ENCODE measurements at regions not wholly inside any gene's neighbourhood (a gene's known extent, or its start where the extent isn't known, plus 50 kb on each side); places are given as distances from the start of the nearest gene placed in this dataset.

GRCh38 chr14:56894591-56894991 is 84.3 kb upstream of the OTX2 start:
- ChIA-PET POLR2A (no interaction called here), CTCF (no interaction called here)
- BruUV-seq (replicated peaks): no TSS peak
- dilution Hi-C loops (cut with MboI; ENCODE audit: extremely low pct_ligation_motif_present, low sequenced_read_pairs) (no loop called here), intact Hi-C loops (cut with micrococcal nuclease) (no loop called here)
- H3K9me3 ChIP-seq (replicated peaks; ENCODE audit: control insufficient read depth, insufficient read depth, low read length): no peaks in the 10 kb centered on the region
- H3K4me3 ChIP-seq (replicated peaks in 1 of 3; ENCODE audit: insufficient read depth in 1 of 3, low read depth in 1 of 3, low read length in 3 of 3): no peak overlapping the region
- H3K9ac ChIP-seq (replicated peaks; ENCODE audit: extremely low read depth, insufficient read depth, low read length): no peak overlapping the region
- H3K36me3 ChIP-seq (ENCODE audit: control insufficient read depth in 2 of 2, extremely low read depth in 1 of 2, insufficient read depth in 2 of 2, low read length in 2 of 2): no peaks in the 10 kb centered on the region
- H3K4me2 ChIP-seq (ENCODE audit: insufficient read depth, low read length): no peak overlapping the region
- no peak for DNase-seq (ENCODE audit: low read depth, low spot score)
- no peaks in the 10 kb centered on the region for H4K20me1 ChIP-seq (replicated peaks; ENCODE audit: control insufficient read depth, extremely low read depth, insufficient read depth, low read length)
- no peak overlapping the region for H2AFZ ChIP-seq (ENCODE audit: low read depth, low read length)
- no peak for FAIRE-seq
- H3K27ac ChIP-seq (ENCODE audit: insufficient read depth, low read depth, low read length): no peak overlapping the region
- no peaks in the 10 kb centered on the region for H3K4me1 ChIP-seq (ENCODE audit: control insufficient read depth, extremely low read depth, insufficient read depth, low read length)
- H3K9me1 ChIP-seq (replicated peaks; ENCODE audit: control insufficient read depth, extremely low read depth, insufficient read depth, low read length): no peaks in the 10 kb centered on the region
- H3K27me3 ChIP-seq (ENCODE audit: control insufficient read depth in 2 of 2, insufficient read depth in 2 of 2, low read length in 2 of 2): no peaks in the 10 kb centered on the region
- no peak for TF ChIP-seq GATA2 (IDR thresholded peaks at IDR 0.05; ENCODE audit: insufficient read depth, insufficient read length, low read depth, low read length)
- no peaks in the 10 kb centered on the region for H3K79me2 ChIP-seq (ENCODE audit: control insufficient read depth, insufficient read depth, low read length)

- Histone ChIP-seq H4K20me1 (replicated peaks; ENCODE audit: control insufficient read depth, extremely low read depth, insufficient read depth, low read length) (no peaks in the 10 kb centered on the region), H3K27me3 (ENCODE audit: control insufficient read depth in 2 of 2, insufficient read depth in 2 of 2, low read length in 2 of 2) (no peaks in the 10 kb centered on the region), H2AFZ (ENCODE audit: low read depth, low read length) (no peak overlapping the region), H3K9me1 (replicated peaks; ENCODE audit: control insufficient read depth, extremely low read depth, insufficient read depth, low read length) (no peaks in the 10 kb centered on the region), H3K4me2 (ENCODE audit: insufficient read depth, low read length) (no peak overlapping the region), H3K4me3 (replicated peaks in 1 of 3; ENCODE audit: insufficient read depth in 1 of 3, low read depth in 1 of 3, low read length in 3 of 3) (no peak overlapping the region), H3K9me3 (replicated peaks; ENCODE audit: control insufficient read depth, insufficient read depth, low read length) (no peaks in the 10 kb centered on the region), H3K79me2 (ENCODE audit: control insufficient read depth, insufficient read depth, low read length) (no peaks in the 10 kb centered on the region), H3K36me3 (ENCODE audit: control insufficient read depth in 2 of 2, extremely low read depth in 1 of 2, insufficient read depth in 2 of 2, low read length in 2 of 2) (no peaks in the 10 kb centered on the region), H3K9ac (replicated peaks; ENCODE audit: extremely low read depth, insufficient read depth, low read length) (no peak overlapping the region), H3K27ac (ENCODE audit: insufficient read depth, low read depth, low read length) (no peak overlapping the region), H3K4me1 (ENCODE audit: control insufficient read depth, extremely low read depth, insufficient read depth, low read length) (no peaks in the 10 kb centered on the region)
- no peak for TF ChIP-seq POLR2AphosphoS5 (IDR thresholded peaks at IDR 0.05; ENCODE audit: insufficient read depth, low read depth, low read length)
- ChIA-PET CTCF (interaction anchor here (1.0 kb wide), 1 partner anchor 10 kb away, joined by 3 read pairs; no protein-coding TSS in a partner anchor), POLR2A (no interaction called here)
- BruUV-seq (replicated peaks): no TSS peak
- no peak for DNase-seq (ENCODE audit: low read depth, low spot score)
- no peak for FAIRE-seq
- dilution Hi-C loops (cut with MboI; ENCODE audit: extremely low pct_ligation_motif_present, low sequenced_read_pairs): no loop called here
- intact Hi-C loops (cut with micrococcal nuclease): no loop called here
Observed at GRCh38 chr14:56892959-56893358, 82.7 kb upstream of the OTX2 start.
